Sciatic nerve (tissue), 2 donors: ENCODE measurements at regions not wholly inside any gene's neighbourhood (a gene's known extent, or its start where the extent isn't known, plus 50 kb on each side); places are given as distances from the start of the nearest gene placed in this dataset.

Experiments
- ATAC-seq: fragments of 200-7000 bp; cut with Tn5 transposase; one replicate; pipeline ENCODE4 v1.9.1; 2020; ENCODE audit warnings: mild to moderate bottlenecking, moderate library complexity
- DNase-seq: peaks from one replicate; pipeline ENCODE4 v3.0.0-alpha.2; 2020; ENCODE audit warnings: low spot score
- intact Hi-C: fragments of 100-400 bp; cut with DNase I; formaldehyde crosslinking; loops from one replicate; pipeline ENCODE4 v1.14.2; 2022
- donor health status: DM: no; HTN: no; CAD: no.
- donor health status: DM: no; HTN: no; CAD: no.

GRCh38 chr20:16978497-16978896, 230.3 kb downstream of the OTOR start:
- DNase-seq (no peak), ATAC-seq (no peak)
- intact Hi-C loops: no loop called here

GRCh38 chr20:16982091-16982726, 234.1 kb downstream of the OTOR start:
- DNase-seq: no peak
- no peak for ATAC-seq
- intact Hi-C loops: no loop called here

GRCh38 chr20:16984481-16984880, 236.3 kb downstream of the OTOR start:
- ATAC-seq (no peak), DNase-seq (no peak)
- intact Hi-C loops: no loop called here

GRCh38 chr20:17003170-17003870, 223.5 kb upstream of the PCSK2 start:
- intact Hi-C loops: no loop called here
- DNase-seq (no peak), ATAC-seq (no peak)

GRCh38 chr20:17010181-17010580, 216.7 kb upstream of the PCSK2 start:
- DNase-seq (no peak), ATAC-seq (no peak)
- intact Hi-C loops: no loop called here

- ATAC-seq (no peak), DNase-seq (no peak)
- intact Hi-C loops: no loop called here
Observed at GRCh38 chr20:17012546-17013226, 214.2 kb upstream of the PCSK2 start.

- ATAC-seq: no peak
- intact Hi-C loops: no loop called here
- DNase-seq: no peak
Observed at GRCh38 chr20:17014217-17014616, 212.6 kb upstream of the PCSK2 start.

- intact Hi-C loops: no loop called here
- ATAC-seq (no peak), DNase-seq (no peak)
Observed at GRCh38 chr20:17014756-17015366, 212.0 kb upstream of the PCSK2 start.

GRCh38 chr20:17017232-17017631, 209.6 kb upstream of the PCSK2 start:
- DNase-seq: no peak
- intact Hi-C loops: no loop called here
- no peak for ATAC-seq

GRCh38 chr20:17021481-17021880, 205.4 kb upstream of the PCSK2 start:
- DNase-seq: no peak
- ATAC-seq: no peak
- intact Hi-C loops: no loop called here

- no peak for DNase-seq
- intact Hi-C loops: no loop called here
- no peak for ATAC-seq
Observed at GRCh38 chr20:17023036-17023435, 203.8 kb upstream of the PCSK2 start.

- intact Hi-C loops: no loop called here
- ATAC-seq (no peak), DNase-seq (no peak)
Observed at GRCh38 chr20:17023806-17024205, 203.0 kb upstream of the PCSK2 start.

- intact Hi-C loops: no loop called here
- no peak for ATAC-seq
Observed at GRCh38 chr20:17024513-17025119, 202.2 kb upstream of the PCSK2 start.

GRCh38 chr20:17026346-17026745, 200.5 kb upstream of the PCSK2 start:
- intact Hi-C loops: no loop called here
- DNase-seq (no peak), ATAC-seq (no peak)

More at GRCh38 chr20:17024513-17025119, 202.2 kb upstream of the PCSK2 start:
- no peak for DNase-seq

GRCh38 chr20:17029698-17030097, 197.1 kb upstream of the PCSK2 start:
- DNase-seq (no peak), ATAC-seq (no peak)
- intact Hi-C loops: no loop called here

GRCh38 chr20:17036541-17036940, 190.3 kb upstream of the PCSK2 start:
- DNase-seq: no peak
- intact Hi-C loops: no loop called here
- ATAC-seq: no peak

- intact Hi-C loops: no loop called here
- DNase-seq (no peak), ATAC-seq (no peak)
Observed at GRCh38 chr20:17042122-17042521, 184.7 kb upstream of the PCSK2 start.

- ATAC-seq: no peak
- DNase-seq: no peak
- intact Hi-C loops: no loop called here
Observed at GRCh38 chr20:17043323-17043722, 183.5 kb upstream of the PCSK2 start.

GRCh38 chr20:17044891-17045290, 181.9 kb upstream of the PCSK2 start:
- no peak for ATAC-seq
- intact Hi-C loops: no loop called here
- DNase-seq: no peak

GRCh38 chr20:17059465-17059864, 167.4 kb upstream of the PCSK2 start:
- DNase-seq (no peak), ATAC-seq (no peak)
- intact Hi-C loops: no loop called here
